HCT116 (cell line): ENCODE measurements at regions not wholly inside any gene's neighbourhood (a gene's known extent, or its start where the extent isn't known, plus 50 kb on each side); places are given as distances from the start of the nearest gene placed in this dataset.

Experiments
- ATAC-seq: fragments of 200-7000 bp; cut with Tn5 transposase; 2 replicates; pipeline ENCODE4 v1.9.1; 2020; ENCODE audit warnings: mild to moderate bottlenecking, moderate library complexity
- BruUV-seq: library from RNA; stranded (reverse); fragments of 400-500 nt; replicated peaks from 2 replicates; lab custom pipeline; 2021; lab: Mats Ljungman, UMichigan
- CTCF ChIA-PET: fragments of 300-600 bp; sonication (Branson Sonifier 250); formaldehyde crosslinking; loops from one replicate; lab custom pipeline; 2021; ENCODE audit warnings: antibody characterized with exemption; lab: Charles Lee
- POLR2A ChIA-PET: fragments of 300-600, 350-600 bp; sonication (Branson Sonifier 250); formaldehyde crosslinking; loops from one replicate; lab custom pipeline; 2021; ENCODE audit warnings: antibody characterized with exemption; lab: Charles Lee
- RAD21 ChIA-PET, 2 experiments: fragments of 300-600 bp; sonication (Branson Sonifier 250); formaldehyde crosslinking; loops; one replicate each; lab custom pipeline; 2023; ENCODE audit warnings: low total read pairs in 2 of 2; ENCODE audit not compliant: uncharacterized antibody in 2 of 2, unreplicated experiment in 2 of 2, low non-redundant PET in 1 of 2; lab: Charles Lee
- DNase-seq: peaks from one replicate; pipeline ENCODE4 v3.0.0-alpha.2; 2010; ENCODE audit warnings: low read depth, low spot score
- H2AFZ ChIP-seq: fragments of 200-600 bp; shearing (Covaris generic), sonication (generic); 2 replicates; pipeline ENCODE4 v1.6.1; 2017; ENCODE audit warnings: low read depth, mixed run types, mixed read lengths, antibody characterized with exemption, low read length; ENCODE audit not compliant: poor library complexity, severe bottlenecking
- H3K27ac ChIP-seq: 2 replicates; pipeline ENCODE4 v1.5.1; 2012; ENCODE audit warnings: low read depth, low read length
- H3K27me3 ChIP-seq: fragments of 200-600 bp; sonication (generic); 2 replicates; pipeline ENCODE4 v1.6.1; 2016; ENCODE audit warnings: mixed run types, low read length, mixed read lengths; ENCODE audit not compliant: insufficient read depth
- H3K36me3 ChIP-seq, 2 experiments: fragments of 200-500 bp in 1 of 2; fragments of 200-600 bp in 1 of 2; sonication (Bioruptor generic) in 1 of 2; sonication (generic) in 1 of 2; 2 replicates each; pipeline versions ENCODE4 v1.5.1 to v1.6.1; 2014 to 2016; ENCODE audit warnings: low read length in 2 of 2, inconsistent platforms in 1 of 2, mixed read lengths in 1 of 2, mixed run types in 1 of 2; ENCODE audit not compliant: insufficient read depth in 2 of 2, control insufficient read depth in 1 of 2
- H3K4me1 ChIP-seq, 2 experiments: fragments of 200-600 bp in 1 of 2; sonication (generic) in 1 of 2; 2 replicates each; pipeline versions ENCODE4 v1.5.1 to v1.6.1; 2012 to 2017; ENCODE audit warnings: low read length in 2 of 2, inconsistent platforms in 1 of 2, mild to moderate bottlenecking in 1 of 2, mixed read lengths in 1 of 2, mixed run types in 1 of 2, moderate library complexity in 1 of 2; ENCODE audit not compliant: insufficient read depth in 2 of 2, control insufficient read depth in 1 of 2
- H3K4me2 ChIP-seq: fragments of 200-600 bp; sonication (generic); 2 replicates; pipeline ENCODE4 v1.6.1; 2017; ENCODE audit warnings: mixed run types, low read length, mixed read lengths
- H3K4me3 ChIP-seq, 2 experiments: fragments of 200-600 bp in 1 of 2; sonication (generic) in 1 of 2; replicated peaks in 1 of 2; 2 replicates each; pipeline ENCODE4 v1.5.1; 2011 to 2016; ENCODE audit warnings: low read length in 2 of 2, control low read depth in 1 of 2, low read depth in 1 of 2, mild to moderate bottlenecking in 1 of 2, mixed read lengths in 1 of 2, mixed run types in 1 of 2
- H3K79me2 ChIP-seq: fragments of 200-600 bp; sonication (generic); 2 replicates; pipeline ENCODE4 v1.6.1; 2017; ENCODE audit warnings: mild to moderate bottlenecking, mixed run types, low read length, moderate library complexity, mixed read lengths; ENCODE audit not compliant: insufficient read depth
- H3K9ac ChIP-seq: fragments of 200-600 bp; sonication (generic); 2 replicates; pipeline ENCODE4 v1.6.1; 2016; ENCODE audit warnings: low read length, mixed read lengths
- H3K9me2 ChIP-seq: fragments of 200-600 bp; sonication (generic), shearing (Covaris generic); 2 replicates; pipeline ENCODE4 v1.6.1; 2017; ENCODE audit warnings: mixed run types, mild to moderate bottlenecking, moderate library complexity; ENCODE audit not compliant: insufficient read depth
- H3K9me3 ChIP-seq, 2 experiments: fragments of 200-500 bp in 1 of 2; fragments of 200-600 bp in 1 of 2; sonication (Bioruptor generic) in 1 of 2; sonication (generic) in 1 of 2; 2 replicates each; pipeline ENCODE4 v1.6.1; 2014 to 2017; ENCODE audit warnings: low read length in 2 of 2, mixed read lengths in 2 of 2, inconsistent platforms in 1 of 2, low read depth in 1 of 2, mild to moderate bottlenecking in 1 of 2, mixed run types in 1 of 2, moderate library complexity in 1 of 2; ENCODE audit not compliant: control insufficient read depth in 1 of 2, insufficient read depth in 1 of 2
- H4K20me1 ChIP-seq: fragments of 200-600 bp; sonication (generic), shearing (Covaris generic); 2 replicates; pipeline ENCODE4 v1.6.1; 2017; ENCODE audit warnings: mixed run types, mild to moderate bottlenecking, moderate library complexity; ENCODE audit not compliant: insufficient read depth
- CBX3 ChIP-seq: IDR thresholded peaks from 2 replicates; pipeline ENCODE4 v1.6.1; 2012; ENCODE audit warnings: low read depth
- CEBPB ChIP-seq: IDR thresholded peaks from 2 replicates; pipeline ENCODE4 v1.6.1; 2012; ENCODE audit warnings: low read depth
- EGR1 ChIP-seq: IDR thresholded peaks from 2 replicates; pipeline ENCODE4 v1.6.1; 2012; ENCODE audit warnings: low read depth
- ELF1 ChIP-seq: IDR thresholded peaks from 2 replicates; pipeline ENCODE4 v1.6.1; 2012; ENCODE audit warnings: low read depth, borderline replicate concordance
- EZH2phosphoT487 ChIP-seq: fragments of 200-600 bp; IDR thresholded peaks from 2 replicates; pipeline ENCODE4 v1.6.1; 2018; ENCODE audit warnings: antibody characterized with exemption, borderline replicate concordance
- FOSL1 ChIP-seq: IDR thresholded peaks from 2 replicates; pipeline ENCODE4 v1.6.1; 2012; ENCODE audit warnings: low read depth
- JUND ChIP-seq: IDR thresholded peaks from 2 replicates; pipeline ENCODE4 v1.6.1; 2012
- POLR2A ChIP-seq: IDR thresholded peaks from 2 replicates; pipeline ENCODE4 v1.7.0; 2011; ENCODE audit warnings: borderline replicate concordance; ENCODE audit not compliant: insufficient read depth, insufficient read length; ENCODE audit errors: extremely low read depth
- RAD21 ChIP-seq: IDR thresholded peaks from 2 replicates; pipeline ENCODE4 v1.6.1; 2012; ENCODE audit warnings: low read depth, mild to moderate bottlenecking
- SIN3A ChIP-seq: IDR thresholded peaks from 2 replicates; pipeline ENCODE4 v1.6.1; 2012; ENCODE audit warnings: low read depth
- SP1 ChIP-seq: IDR thresholded peaks from 2 replicates; pipeline ENCODE4 v1.6.1; 2012; ENCODE audit warnings: low read depth
- SRF ChIP-seq: IDR thresholded peaks from 2 replicates; pipeline ENCODE4 v1.6.1; 2012; ENCODE audit warnings: low read depth
- YY1 ChIP-seq: IDR thresholded peaks from 2 replicates; pipeline ENCODE4 v1.6.1; 2011; ENCODE audit warnings: low read length, low read depth, moderate library complexity, mild to moderate bottlenecking; ENCODE audit not compliant: insufficient replicate concordance; ENCODE audit errors: extremely low read depth
- ZFX ChIP-seq: fragments of 450-650 bp; IDR thresholded peaks from 2 replicates; pipeline ENCODE4 v1.6.1; 2017
- ZNF274 ChIP-seq: fragments of 200-500 bp; sonication (Bioruptor generic); IDR thresholded peaks from 2 replicates; pipeline ENCODE4 v1.6.1; 2014; ENCODE audit warnings: mild to moderate bottlenecking, low read depth, low read length, inconsistent platforms
- intact Hi-C: fragments of 100-400 bp; cut with micrococcal nuclease; formaldehyde crosslinking; loops from 2 replicates; pipeline ENCODE4 v1.10.0; 2022
- TF ChIP-seq, protein P1 (sequence below): IDR thresholded peaks from 2 replicates; pipeline ENCODE4 v1.6.1; 2012
- TF ChIP-seq, protein P2 (sequence below): IDR thresholded peaks from 2 replicates; pipeline ENCODE4 v1.6.1; 2012

DNA sequence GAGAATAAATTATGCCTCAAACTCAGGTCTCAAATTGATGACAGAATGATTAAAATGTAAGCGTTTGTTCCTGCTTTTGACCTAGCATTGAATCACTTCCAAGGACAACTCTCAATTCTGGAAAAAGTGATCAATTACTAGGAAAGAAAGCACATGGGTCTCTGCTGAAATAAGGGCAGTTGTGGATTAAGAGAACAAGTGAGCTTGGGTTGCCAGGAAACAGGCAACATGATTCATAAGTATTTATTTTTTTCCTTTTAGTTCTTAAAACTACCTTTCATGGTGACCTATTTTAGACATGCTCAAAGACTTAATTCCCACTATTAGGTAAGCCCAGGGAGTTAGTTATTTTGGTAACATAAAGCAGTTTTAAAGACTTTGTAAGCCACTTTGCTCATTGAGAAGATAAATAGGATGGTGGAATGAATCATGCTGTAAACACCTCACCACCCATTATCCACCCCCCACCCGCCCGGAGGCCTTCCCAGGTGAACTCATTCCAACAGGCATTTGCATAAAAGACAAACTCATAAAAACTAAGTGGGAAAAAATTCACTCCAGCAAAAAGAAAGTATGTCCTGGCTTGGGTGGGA lies 728.3 kb downstream of the SORCS1 start:
- intact Hi-C loops = no loop called here
- H3K4me1 ChIP-seq = no peaks in the 10 kb centered on the region
- H3K4me3 ChIP-seq = no peak overlapping the region
- no peak overlapping the region for H3K27ac ChIP-seq
- no TSS peak for BruUV-seq
- H3K36me3 ChIP-seq = no peaks in the 10 kb centered on the region
- H3K9ac ChIP-seq = no peak overlapping the region
- H3K4me2 ChIP-seq = no peak overlapping the region
- no peak for ATAC-seq
- RAD21 ChIA-PET = no interaction called here
- no peaks in the 10 kb centered on the region for H3K9me2 ChIP-seq
- no peak overlapping the region for H2AFZ ChIP-seq
- H3K79me2 ChIP-seq = no peaks in the 10 kb centered on the region
- no peaks in the 10 kb centered on the region for H4K20me1 ChIP-seq
- H3K9me3 ChIP-seq = peaks cover 28 to 50% of the 10 kb centered on the region in 2 experiments; a peak in 3 of 4 replicates
- CTCF ChIA-PET = no interaction called here
- no peaks in the 10 kb centered on the region for H3K27me3 ChIP-seq
- TF ChIP-seq EGR1 = no peak
- no peak for TF ChIP-seq RAD21
- no peak for TF ChIP-seq ELF1
- TF ChIP-seq, protein P1, sequence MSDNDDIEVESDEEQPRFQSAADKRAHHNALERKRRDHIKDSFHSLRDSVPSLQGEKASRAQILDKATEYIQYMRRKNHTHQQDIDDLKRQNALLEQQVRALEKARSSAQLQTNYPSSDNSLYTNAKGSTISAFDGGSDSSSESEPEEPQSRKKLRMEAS = no peak
- TF ChIP-seq JUND = no peak
- TF ChIP-seq SP1 = no peak
- no peak for TF ChIP-seq ZFX
- no peak for TF ChIP-seq CBX3
- TF ChIP-seq CEBPB = no peak
- TF ChIP-seq, protein P2, sequence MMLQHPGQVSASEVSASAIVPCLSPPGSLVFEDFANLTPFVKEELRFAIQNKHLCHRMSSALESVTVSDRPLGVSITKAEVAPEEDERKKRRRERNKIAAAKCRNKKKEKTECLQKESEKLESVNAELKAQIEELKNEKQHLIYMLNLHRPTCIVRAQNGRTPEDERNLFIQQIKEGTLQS = no peak
- no peak for TF ChIP-seq FOSL1
- TF ChIP-seq SRF = no peak
- TF ChIP-seq POLR2A = no peak
- no peak for TF ChIP-seq SIN3A
- TF ChIP-seq YY1 = no peak
- no peak for TF ChIP-seq ZNF274
- TF ChIP-seq EZH2phosphoT487 = no peak
- DNase-seq = no peak
- POLR2A ChIA-PET = no interaction called here
